DMS79 (cell line): ENCODE measurements at regions not wholly inside any gene's neighbourhood (a gene's known extent, or its start where the extent isn't known, plus 50 kb on each side); places are given as distances from the start of the nearest gene placed in this dataset.
"Not testable (repeated sequence)": the region's sequence is repeated elsewhere in the genome, so short reads cannot be mapped to it uniquely, and the experiment has no call there.

Experiments
- DNase-seq: peaks from one replicate; lab custom pipeline; 2025; lab: John Stamatoyannopoulos, UW

DNA sequence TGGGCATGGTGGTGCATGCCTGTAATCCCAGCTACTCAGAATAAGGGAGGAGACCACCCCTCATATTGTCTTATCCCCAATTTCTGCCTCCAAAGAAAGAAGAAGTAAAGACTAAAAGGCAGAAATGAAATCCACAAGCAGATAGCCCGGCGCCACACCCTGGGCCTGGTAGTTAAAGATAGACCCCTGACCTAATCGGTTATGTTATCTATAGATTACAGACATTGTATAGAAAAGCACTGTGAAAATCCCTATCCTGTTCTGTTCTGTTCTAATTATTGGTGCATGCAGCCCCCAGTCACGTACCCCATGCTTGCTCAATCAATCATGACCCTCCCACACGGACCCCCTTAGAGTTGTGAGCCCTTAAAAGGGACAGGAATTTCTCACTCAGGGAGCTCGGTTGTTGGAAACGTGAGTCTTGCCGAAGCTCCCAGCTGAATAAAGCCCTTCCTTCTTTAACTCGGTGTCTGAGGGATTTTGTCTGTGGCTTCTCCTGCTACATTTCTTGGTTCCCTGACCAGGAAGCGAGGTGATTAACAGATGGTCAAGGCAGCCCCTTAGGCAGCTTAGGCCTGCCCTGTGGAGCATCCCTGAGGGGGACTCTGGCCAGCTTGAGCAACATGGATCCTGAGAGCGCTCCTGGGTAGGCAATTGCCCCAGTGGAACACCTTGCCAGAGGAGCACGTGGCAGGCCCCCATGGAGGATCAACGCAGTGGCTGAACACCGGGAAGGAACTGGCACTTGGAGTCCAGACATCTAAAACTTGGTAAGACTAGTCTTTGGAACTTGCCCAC is 188.7 kb upstream of the NDUFV2 start:
- DNase-seq, result not testable (repeated sequence)

GRCh38 chr18:8914404-8915264 is 187.9 kb upstream of the NDUFV2 start:
- not testable (repeated sequence) for DNase-seq

GRCh38 chr18:8920856-8921787 is 181.4 kb upstream of the NDUFV2 start:
- not testable (repeated sequence) for DNase-seq

DNA sequence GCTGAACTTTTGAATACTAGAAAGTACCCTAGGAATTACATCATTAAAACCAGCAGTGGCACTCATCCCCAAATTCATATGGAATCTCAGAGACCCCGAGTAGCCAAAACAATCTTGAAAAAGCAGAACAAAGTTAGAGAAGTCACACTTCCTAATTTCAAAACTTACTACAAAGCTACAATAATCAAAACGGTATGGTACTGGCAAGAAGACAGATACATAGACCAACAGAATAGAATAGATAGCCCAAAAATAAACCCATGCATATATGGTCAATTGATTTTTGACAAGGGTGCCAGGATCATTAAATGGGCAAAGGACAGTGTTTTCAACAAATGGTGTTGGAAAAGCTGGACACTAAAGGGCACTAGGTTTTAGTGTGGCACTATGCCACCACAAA is 176.0 kb upstream of the NDUFV2 start:
- no peak for DNase-seq

DNA sequence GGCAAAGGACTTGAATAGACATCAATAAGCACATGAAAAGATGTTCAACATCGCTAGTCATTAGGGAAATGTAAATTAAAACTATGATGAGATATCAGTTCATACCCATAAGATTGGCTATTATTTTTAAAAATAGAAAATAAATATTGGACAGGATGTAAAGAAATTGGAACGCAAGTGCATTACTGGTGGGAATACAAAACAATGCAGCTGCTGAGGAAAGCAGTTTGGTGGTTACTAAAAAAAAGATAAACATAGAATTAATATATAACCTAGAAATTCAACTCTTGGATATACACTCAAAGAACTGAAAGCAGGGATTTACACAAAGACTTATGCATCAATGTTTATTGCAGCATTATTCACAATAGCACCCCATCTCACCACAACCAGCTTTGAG is 174.5 kb upstream of the NDUFV2 start:
- no peak for DNase-seq

- no peak for DNase-seq
Measured at GRCh38 chr18:8928847-8929780, 173.4 kb upstream of the NDUFV2 start.

DNA sequence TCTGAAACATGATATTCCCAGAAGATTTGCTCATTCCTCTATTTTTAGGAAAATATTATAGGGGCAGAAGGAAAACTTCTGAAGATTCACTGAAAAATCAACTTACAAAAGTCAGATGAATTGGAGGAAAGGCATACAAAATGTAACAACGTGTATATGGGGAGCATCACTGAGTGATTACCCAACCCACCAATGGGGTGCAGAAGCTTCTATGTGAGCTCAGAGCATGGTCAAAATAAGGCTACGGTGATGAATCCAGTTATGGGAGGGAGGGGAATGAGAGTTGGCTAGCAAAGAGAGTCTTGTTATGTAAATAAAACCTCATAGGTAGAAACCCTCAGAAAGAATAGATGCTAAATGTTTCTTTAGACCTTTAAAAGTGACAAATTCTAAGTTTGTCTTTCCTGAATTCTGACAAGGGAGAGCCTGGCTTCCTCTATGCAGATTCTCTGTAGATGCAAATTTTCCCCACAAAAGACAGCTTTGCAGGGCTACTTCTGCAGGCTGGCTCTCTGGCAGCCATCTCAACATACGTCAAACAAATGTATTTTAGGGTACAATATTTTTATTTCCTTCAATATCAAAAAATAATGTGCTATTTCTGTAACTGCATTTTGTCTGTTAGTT is 171.4 kb upstream of the NDUFV2 start:
- DNase-seq, result no peak

DNA sequence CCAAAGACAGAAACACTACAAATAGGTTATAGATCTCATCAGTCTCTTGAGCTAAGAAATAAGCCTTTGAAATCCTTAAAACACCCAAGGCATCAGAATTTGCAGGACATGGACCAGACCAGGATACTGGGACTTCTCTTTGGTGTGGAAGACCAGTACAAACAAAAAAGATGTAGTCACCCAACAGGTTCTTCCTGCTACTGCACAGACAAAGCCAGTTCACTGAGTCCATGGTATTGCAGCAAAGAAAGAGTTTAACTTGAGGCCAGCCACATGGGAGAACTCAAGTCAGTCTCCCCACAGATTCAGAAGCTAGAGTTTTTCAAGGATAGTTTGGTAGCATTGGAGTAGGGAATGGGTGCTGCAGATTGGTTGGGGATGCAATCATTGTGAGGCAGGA is 169.6 kb upstream of the NDUFV2 start:
- DNase-seq, result no peak

GRCh38 chr18:8933714-8934284 is 168.7 kb upstream of the NDUFV2 start:
- no peak for DNase-seq

DNA sequence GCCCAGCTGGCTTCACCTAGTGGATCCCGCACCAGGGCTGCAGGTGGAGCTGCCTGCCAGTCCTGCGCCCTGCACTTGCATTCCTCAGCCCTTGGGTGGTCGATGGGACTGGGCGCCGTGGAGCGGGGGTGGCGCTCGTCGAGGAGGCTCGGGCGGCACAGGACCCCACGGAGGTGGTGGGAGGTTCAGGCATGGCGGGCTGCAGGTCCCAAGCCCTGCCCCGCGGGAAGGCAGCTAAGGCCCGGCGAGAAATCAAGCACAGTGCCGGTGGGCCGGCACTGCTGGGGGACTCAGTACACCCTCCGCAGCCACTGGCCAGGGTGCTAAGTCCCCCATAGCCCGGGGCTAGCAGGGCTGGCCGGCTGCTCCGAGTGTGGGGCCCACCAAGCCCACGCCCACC is 167.2 kb upstream of the NDUFV2 start:
- not testable (repeated sequence) for DNase-seq

- no peak for DNase-seq
Measured at GRCh38 chr18:8936619-8937018, 165.9 kb upstream of the NDUFV2 start.

DNA sequence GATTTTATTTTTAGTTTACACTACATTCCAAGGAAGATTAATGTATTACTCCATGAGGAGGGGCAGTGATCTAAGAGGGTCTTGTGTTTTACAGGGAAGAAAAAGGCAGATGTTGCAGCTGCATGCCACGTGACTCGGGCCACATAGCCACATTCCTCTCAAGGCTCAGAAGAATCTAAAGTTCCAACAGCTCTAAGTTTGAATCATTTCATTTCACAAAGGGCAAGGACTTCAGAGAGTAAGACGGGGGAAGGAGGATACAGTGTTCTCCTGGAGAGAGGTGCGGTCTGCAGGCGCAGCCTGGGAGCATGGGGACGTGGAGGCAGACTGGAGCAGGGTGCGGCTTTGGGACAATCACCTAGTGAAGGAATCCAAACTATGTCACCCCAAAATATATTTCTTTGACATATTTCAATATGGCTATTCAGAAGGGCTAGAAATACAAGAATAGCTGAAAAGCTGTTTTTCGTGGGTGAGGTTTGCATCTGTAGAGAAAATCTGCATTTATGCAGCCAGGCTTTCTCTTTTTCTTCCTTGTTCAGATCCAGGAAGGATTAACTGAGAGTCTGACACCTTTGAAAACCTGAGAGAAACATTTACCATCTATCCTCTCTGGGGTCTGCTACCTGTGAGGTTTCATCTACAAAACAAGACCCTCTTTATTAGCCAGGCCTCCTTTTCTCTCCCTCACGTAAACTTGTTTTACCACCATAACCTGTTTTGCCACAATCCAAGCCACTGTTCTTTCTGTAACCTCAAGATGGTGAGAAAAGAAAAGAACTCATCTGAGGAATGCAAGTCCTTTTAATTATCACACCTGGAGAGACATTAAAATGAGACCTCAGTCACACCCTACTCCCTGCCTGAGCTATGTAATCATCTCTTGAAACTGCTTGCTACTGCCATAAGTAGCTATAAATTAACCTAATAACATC is 165.1 kb upstream of the NDUFV2 start:
- DNase-seq, result no peak

- DNase-seq, result no peak
Measured at GRCh38 chr18:8938817-8939216, 163.7 kb upstream of the NDUFV2 start.

DNA sequence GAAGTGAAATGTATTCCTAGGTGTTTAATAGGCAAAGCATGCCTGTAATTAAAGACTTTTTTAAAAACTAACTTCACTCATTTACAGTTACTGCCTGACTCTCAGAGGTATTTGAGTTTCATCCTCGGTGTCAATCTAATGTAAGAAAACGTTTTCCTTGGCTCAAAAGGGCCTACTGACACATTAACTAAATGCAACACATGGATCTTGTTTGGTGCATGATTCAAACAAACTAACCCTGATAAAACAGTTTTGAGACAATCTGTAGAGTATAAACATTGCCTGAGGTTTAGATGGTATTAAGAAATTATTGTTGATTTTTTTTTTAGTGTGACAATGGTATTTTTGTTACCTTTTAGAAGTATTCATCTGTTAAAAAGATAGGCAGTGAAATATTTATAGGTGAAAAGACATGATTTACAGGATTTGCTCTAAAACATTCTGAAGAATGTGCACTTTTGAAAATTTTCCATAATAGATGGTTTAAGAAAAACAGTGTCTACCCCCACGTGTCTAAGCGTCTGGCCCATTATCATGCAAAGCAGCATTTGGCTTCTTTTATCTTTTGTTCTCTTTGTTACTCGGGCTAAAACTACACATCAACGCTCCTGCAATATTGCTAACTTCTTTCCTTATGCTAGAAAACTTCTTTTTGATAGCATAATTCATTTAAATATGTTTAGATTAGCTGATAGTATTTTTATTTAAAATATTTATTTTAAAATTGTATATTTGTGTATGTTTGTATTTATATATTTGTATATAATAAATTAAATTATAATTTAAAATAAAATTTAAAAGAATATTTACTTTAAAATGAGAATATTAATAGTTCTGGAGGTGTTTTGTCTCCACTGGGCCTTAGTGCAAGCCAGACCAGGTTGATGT is 160.2 kb upstream of the NDUFV2 start:
- no peak for DNase-seq

GRCh38 chr18:8942909-8943545 is 159.5 kb upstream of the NDUFV2 start:
- no peak for DNase-seq

GRCh38 chr18:8943900-8944870 is 158.3 kb upstream of the NDUFV2 start:
- DNase-seq, result no peak
